Stimulated activated naive CD8-positive, alpha-beta T cell treated with anti-CD3 and anti-CD28 coated beads, Interleukin-15, Interleukin-2, amounts not matched to agents 100 ng/mL and 50 ng/mL, for 24 hours (primary cell): ENCODE measurements at regions not wholly inside any gene's neighbourhood (a gene's known extent, or its start where the extent isn't known, plus 50 kb on each side); places are given as distances from the start of the nearest gene placed in this dataset.

ENCODE experiments used
- H3K27ac Mint-ChIP-seq: one replicate; pipeline ENCODE4 v1.8.0; 2021; ENCODE audit warnings: mild to moderate bottlenecking, mixed read lengths
- H3K27me3 Mint-ChIP-seq: one replicate; pipeline ENCODE4 v1.8.0; 2021; ENCODE audit warnings: mixed read lengths
- H3K36me3 Mint-ChIP-seq: one replicate; pipeline ENCODE4 v1.8.0; 2021; ENCODE audit warnings: low read depth, mixed read lengths
- H3K4me1 Mint-ChIP-seq: one replicate; pipeline ENCODE4 v1.8.0; 2021; ENCODE audit warnings: low read depth, mixed read lengths
- H3K4me3 Mint-ChIP-seq: one replicate; pipeline ENCODE4 v1.8.0; 2021; ENCODE audit warnings: mild to moderate bottlenecking, mixed read lengths
- H3K9me3 Mint-ChIP-seq: one replicate; pipeline ENCODE4 v1.8.0; 2021; ENCODE audit warnings: mixed read lengths

GRCh38 chr9:90970608-90971007 is 169.0 kb downstream of the SYK start:
- Mint-ChIP-seq H3K27ac (no peak overlapping the region), H3K4me1 (peaks cover 24% of the 10 kb centered on the region), H3K9me3 (no peaks in the 10 kb centered on the region), H3K36me3 (no peaks in the 10 kb centered on the region), H3K4me3 (no peak overlapping the region), H3K27me3 (peaks cover 12% of the 10 kb centered on the region)

GRCh38 chr9:90972057-90972456 is 170.4 kb downstream of the SYK start:
- no peaks in the 10 kb centered on the region for H3K36me3 Mint-ChIP-seq
- no peak overlapping the region for H3K4me3 Mint-ChIP-seq
- peak overlapping the region; percentile 11 for H3K27ac Mint-ChIP-seq
- H3K4me1 Mint-ChIP-seq, result peaks cover 10% of the 10 kb centered on the region
- no peaks in the 10 kb centered on the region for H3K9me3 Mint-ChIP-seq
- H3K27me3 Mint-ChIP-seq, result peaks cover 16% of the 10 kb centered on the region

- Mint-ChIP-seq H3K27ac (no peak overlapping the region), H3K9me3 (no peaks in the 10 kb centered on the region), H3K4me3 (no peak overlapping the region), H3K4me1 (peaks cover 1% of the 10 kb centered on the region), H3K27me3 (peaks cover 16% of the 10 kb centered on the region), H3K36me3 (no peaks in the 10 kb centered on the region)
These were observed 172.4 kb downstream of the SYK start for GRCh38 chr9:90974016-90974415.

- no peaks in the 10 kb centered on the region for H3K36me3 Mint-ChIP-seq
- peaks cover 18% of the 10 kb centered on the region for H3K27me3 Mint-ChIP-seq
- H3K9me3 Mint-ChIP-seq, result no peaks in the 10 kb centered on the region
- H3K27ac Mint-ChIP-seq, result no peak overlapping the region
- H3K4me1 Mint-ChIP-seq, result peaks cover 6% of the 10 kb centered on the region
- no peak overlapping the region for H3K4me3 Mint-ChIP-seq
These were observed 173.1 kb downstream of the SYK start for GRCh38 chr9:90974643-90975245.

GRCh38 chr9:90975781-90976538 is 174.3 kb downstream of the SYK start:
- Mint-ChIP-seq H3K36me3 (no peaks in the 10 kb centered on the region), H3K9me3 (no peaks in the 10 kb centered on the region), H3K4me3 (no peak overlapping the region), H3K4me1 (peaks cover 8% of the 10 kb centered on the region), H3K27me3 (peaks cover 26% of the 10 kb centered on the region), H3K27ac (no peak overlapping the region)

- Mint-ChIP-seq H3K4me1 (peaks cover 19% of the 10 kb centered on the region), H3K36me3 (no peaks in the 10 kb centered on the region), H3K27ac (no peak overlapping the region), H3K4me3 (no peak overlapping the region), H3K9me3 (no peaks in the 10 kb centered on the region), H3K27me3 (peaks cover 24% of the 10 kb centered on the region)
These were observed 177.5 kb downstream of the SYK start for GRCh38 chr9:90979138-90979551.

GRCh38 chr9:90979639-90980038 is 178.0 kb downstream of the SYK start:
- peaks cover 22% of the 10 kb centered on the region for H3K27me3 Mint-ChIP-seq
- no peak overlapping the region for H3K27ac Mint-ChIP-seq
- H3K36me3 Mint-ChIP-seq, result no peaks in the 10 kb centered on the region
- no peak overlapping the region for H3K4me3 Mint-ChIP-seq
- no peaks in the 10 kb centered on the region for H3K9me3 Mint-ChIP-seq
- H3K4me1 Mint-ChIP-seq, result peaks cover 19% of the 10 kb centered on the region

GRCh38 chr9:90981726-90982125 is 180.1 kb downstream of the SYK start:
- H3K36me3 Mint-ChIP-seq, result no peaks in the 10 kb centered on the region
- H3K9me3 Mint-ChIP-seq, result no peaks in the 10 kb centered on the region
- peaks cover 19% of the 10 kb centered on the region for H3K4me1 Mint-ChIP-seq
- peak overlapping the region; percentile 64 for H3K27ac Mint-ChIP-seq
- H3K27me3 Mint-ChIP-seq, result peaks cover 20% of the 10 kb centered on the region
- no peak overlapping the region for H3K4me3 Mint-ChIP-seq

- Mint-ChIP-seq H3K4me1 (peaks cover 19% of the 10 kb centered on the region), H3K4me3 (no peak overlapping the region), H3K9me3 (no peaks in the 10 kb centered on the region), H3K27me3 (peaks cover 16% of the 10 kb centered on the region), H3K36me3 (no peaks in the 10 kb centered on the region), H3K27ac (no peak overlapping the region)
These were observed 181.8 kb downstream of the SYK start for GRCh38 chr9:90983394-90983793.

- no peak overlapping the region for H3K27ac Mint-ChIP-seq
- no peaks in the 10 kb centered on the region for H3K36me3 Mint-ChIP-seq
- H3K4me1 Mint-ChIP-seq, result peaks cover 13% of the 10 kb centered on the region
- peaks cover 4% of the 10 kb centered on the region for H3K27me3 Mint-ChIP-seq
- no peak overlapping the region for H3K4me3 Mint-ChIP-seq
- no peaks in the 10 kb centered on the region for H3K9me3 Mint-ChIP-seq
These were observed 184.0 kb downstream of the SYK start for GRCh38 chr9:90985631-90986030.

- H3K4me1 Mint-ChIP-seq, result peaks cover 10% of the 10 kb centered on the region
- no peaks in the 10 kb centered on the region for H3K9me3 Mint-ChIP-seq
- peaks cover 5% of the 10 kb centered on the region for H3K27me3 Mint-ChIP-seq
- H3K4me3 Mint-ChIP-seq, result no peak overlapping the region
- H3K27ac Mint-ChIP-seq, result no peak overlapping the region
- H3K36me3 Mint-ChIP-seq, result no peaks in the 10 kb centered on the region
These were observed 184.5 kb downstream of the SYK start for GRCh38 chr9:90986161-90986560.

- no peak overlapping the region for H3K27ac Mint-ChIP-seq
- no peaks in the 10 kb centered on the region for H3K4me1 Mint-ChIP-seq
These were observed 185.9 kb downstream of the SYK start for GRCh38 chr9:90987566-90987965.

GRCh38 chr9:90988318-90988717 is 186.7 kb downstream of the SYK start:
- no peaks in the 10 kb centered on the region for H3K36me3 Mint-ChIP-seq
- no peak overlapping the region for H3K4me3 Mint-ChIP-seq
- peaks cover 7% of the 10 kb centered on the region for H3K27me3 Mint-ChIP-seq
- no peaks in the 10 kb centered on the region for H3K4me1 Mint-ChIP-seq
- H3K9me3 Mint-ChIP-seq, result no peaks in the 10 kb centered on the region
- H3K27ac Mint-ChIP-seq, result no peak overlapping the region

More at GRCh38 chr9:90987566-90987965, 185.9 kb downstream of the SYK start:
- no peaks in the 10 kb centered on the region for H3K9me3 Mint-ChIP-seq
- no peaks in the 10 kb centered on the region for H3K36me3 Mint-ChIP-seq
- no peak overlapping the region for H3K4me3 Mint-ChIP-seq
- peaks cover 7% of the 10 kb centered on the region for H3K27me3 Mint-ChIP-seq

- Mint-ChIP-seq H3K36me3 (no peaks in the 10 kb centered on the region), H3K4me3 (no peak overlapping the region), H3K27ac (no peak overlapping the region), H3K9me3 (no peaks in the 10 kb centered on the region), H3K27me3 (peaks cover 21% of the 10 kb centered on the region), H3K4me1 (no peaks in the 10 kb centered on the region)
These were observed 190.3 kb downstream of the SYK start for GRCh38 chr9:90991953-90992352.

GRCh38 chr9:90995516-90995915 is 193.9 kb downstream of the SYK start:
- Mint-ChIP-seq H3K36me3 (no peaks in the 10 kb centered on the region), H3K9me3 (no peaks in the 10 kb centered on the region), H3K27ac (no peak overlapping the region), H3K27me3 (peaks cover 21% of the 10 kb centered on the region), H3K4me3 (no peak overlapping the region), H3K4me1 (peaks cover 2% of the 10 kb centered on the region)
